Parathyroid adenoma (tissue), 2 donors: ENCODE measurements at regions not wholly inside any gene's neighbourhood (a gene's known extent, or its start where the extent isn't known, plus 50 kb on each side); places are given as distances from the start of the nearest gene placed in this dataset.

Experiments
- H2AFZ ChIP-seq: fragments of 300-600 bp; sonication (generic); one replicate; pipeline ENCODE4 v1.7.0; 2017; ENCODE audit warnings: antibody characterized with exemption, mild to moderate bottlenecking
- H3K27ac ChIP-seq: fragments of 300-600 bp; sonication (generic); one replicate; pipeline ENCODE4 v1.7.0; 2017
- H3K27me3 ChIP-seq: fragments of 300-600 bp; sonication (generic); one replicate; pipeline ENCODE4 v1.7.0; 2017; ENCODE audit warnings: low read length; ENCODE audit not compliant: control insufficient read depth, insufficient read depth
- H3K36me3 ChIP-seq: fragments of 300-600 bp; sonication (generic); one replicate; pipeline ENCODE4 v1.7.0; 2017; ENCODE audit warnings: low read length; ENCODE audit not compliant: control insufficient read depth, insufficient read depth
- H3K4me1 ChIP-seq: fragments of 300-600 bp; sonication (generic); one replicate; pipeline ENCODE4 v1.7.0; 2017; ENCODE audit warnings: control low read depth
- H3K4me2 ChIP-seq: fragments of 300-600 bp; sonication (generic); one replicate; pipeline ENCODE4 v1.7.0; 2017; ENCODE audit warnings: low read length
- H3K4me3 ChIP-seq: fragments of 300-600 bp; sonication (generic); one replicate; pipeline ENCODE4 v1.7.0; 2017; ENCODE audit warnings: low read depth, low read length
- H3K79me2 ChIP-seq: fragments of 300-600 bp; sonication (generic); one replicate; pipeline ENCODE4 v1.7.0; 2017; ENCODE audit warnings: control low read depth
- H3K9ac ChIP-seq: fragments of 300-600 bp; sonication (generic); one replicate; pipeline ENCODE4 v1.7.0; 2017; ENCODE audit warnings: mild to moderate bottlenecking
- H3K9me3 ChIP-seq: fragments of 300-600 bp; sonication (generic); one replicate; pipeline ENCODE4 v1.7.0; 2017; ENCODE audit warnings: low read length; ENCODE audit not compliant: control insufficient read depth
- CTCF ChIP-seq: fragments of 300-600 bp; sonication (generic); IDR thresholded peaks from one replicate; pipeline ENCODE4 v1.7.0; 2017; ENCODE audit warnings: antibody characterized with exemption, mild to moderate bottlenecking
- donor health status: primary hyperparathyroidism.

GRCh38 chr11:128239306-128239705, 348.1 kb downstream of the ETS1 start:
- H3K79me2 ChIP-seq: no peaks in the 10 kb centered on the region
- H3K4me3 ChIP-seq: no peak overlapping the region
- no peaks in the 10 kb centered on the region for H3K36me3 ChIP-seq
- H3K27me3 ChIP-seq: no peaks in the 10 kb centered on the region
- no peak for TF ChIP-seq CTCF
- H3K4me1 ChIP-seq: peaks cover 2% of the 10 kb centered on the region
- H3K9ac ChIP-seq: no peak overlapping the region
- H3K9me3 ChIP-seq: no peaks in the 10 kb centered on the region
- H2AFZ ChIP-seq: no peak overlapping the region
- no peak overlapping the region for H3K27ac ChIP-seq
- H3K4me2 ChIP-seq: no peak overlapping the region

DNA sequence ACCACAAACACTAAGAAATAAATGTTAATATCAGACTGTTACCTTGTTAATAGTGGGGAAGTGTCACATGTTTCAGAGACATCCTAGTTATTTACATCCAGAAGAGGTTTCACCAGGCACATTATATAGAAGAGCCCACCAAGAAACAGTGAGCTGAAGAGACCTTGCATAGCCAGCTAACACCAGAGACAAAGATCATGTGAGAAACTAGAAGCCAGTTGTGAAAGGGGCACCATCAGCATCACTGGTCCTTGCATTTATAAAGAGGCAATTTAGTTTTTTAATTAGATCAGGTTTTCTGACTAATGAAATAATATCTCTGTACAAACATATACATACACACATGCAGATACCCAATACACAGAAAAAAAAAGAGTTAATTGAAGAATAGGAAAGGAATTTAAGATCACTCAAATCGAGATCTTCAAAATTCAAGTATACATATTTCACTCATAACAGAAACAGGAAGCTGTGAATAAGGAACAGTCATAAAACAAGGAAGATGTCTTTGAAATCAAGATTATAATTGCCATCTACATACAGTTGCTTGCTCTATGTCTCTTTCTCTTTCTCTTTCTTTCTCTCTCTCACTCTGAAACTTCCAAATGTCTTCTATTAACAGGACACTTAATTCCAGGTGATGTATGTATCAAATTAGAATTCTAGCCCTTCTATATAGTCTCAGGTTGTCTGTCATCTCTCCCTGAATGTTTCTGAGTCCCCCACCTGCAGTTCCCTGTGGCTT, 348.7 kb downstream of the ETS1 start:
- no peaks in the 10 kb centered on the region for H3K27me3 ChIP-seq
- H3K4me1 ChIP-seq: peaks cover 2% of the 10 kb centered on the region
- no peak for TF ChIP-seq CTCF

GRCh38 chr11:128236506-128237498, 350.6 kb downstream of the ETS1 start:
- H3K79me2 ChIP-seq: no peaks in the 10 kb centered on the region
- no peak overlapping the region for H3K4me3 ChIP-seq
- no peak for TF ChIP-seq CTCF
- H3K9ac ChIP-seq: no peak overlapping the region
- H3K4me2 ChIP-seq: no peak overlapping the region
- H3K4me1 ChIP-seq: peaks cover 2% of the 10 kb centered on the region
- no peak overlapping the region for H3K27ac ChIP-seq
- H3K9me3 ChIP-seq: no peaks in the 10 kb centered on the region
- no peaks in the 10 kb centered on the region for H3K36me3 ChIP-seq
- no peak overlapping the region for H2AFZ ChIP-seq
- H3K27me3 ChIP-seq: no peaks in the 10 kb centered on the region

More for the DNA sequence above, 348.7 kb downstream of the ETS1 start:
- H2AFZ ChIP-seq: no peak overlapping the region
- no peaks in the 10 kb centered on the region for H3K79me2 ChIP-seq
- no peak overlapping the region for H3K27ac ChIP-seq
- H3K4me2 ChIP-seq: no peak overlapping the region
- H3K9me3 ChIP-seq: no peaks in the 10 kb centered on the region
- H3K4me3 ChIP-seq: no peak overlapping the region
- no peaks in the 10 kb centered on the region for H3K36me3 ChIP-seq
- no peak overlapping the region for H3K9ac ChIP-seq

- Histone ChIP-seq H3K27ac (no peak overlapping the region), H3K4me3 (no peak overlapping the region), H3K36me3 (no peaks in the 10 kb centered on the region), H3K9me3 (no peaks in the 10 kb centered on the region), H3K27me3 (no peaks in the 10 kb centered on the region), H3K4me2 (no peak overlapping the region), H2AFZ (no peak overlapping the region), H3K79me2 (no peaks in the 10 kb centered on the region), H3K9ac (no peak overlapping the region), H3K4me1 (peaks cover 2% of the 10 kb centered on the region)
- no peak for TF ChIP-seq CTCF
Measured at GRCh38 chr11:128235958-128236357, 351.4 kb downstream of the ETS1 start.
